AG04450 (cell line): ENCODE measurements at regions not wholly inside any gene's neighbourhood (a gene's known extent, or its start where the extent isn't known, plus 50 kb on each side); places are given as distances from the start of the nearest gene placed in this dataset.
"Not testable (repeated sequence)": the region's sequence is repeated elsewhere in the genome, so short reads cannot be mapped to it uniquely, and the experiment has no call there.

Experiments
- CTCF ChIA-PET: fragments of 300-600, 350-600 bp; formaldehyde crosslinking; extraction: SDS; loops from one replicate; lab custom pipeline; 2022; ENCODE audit warnings: antibody characterized with exemption, inconsistent platforms; lab: Charles Lee
- POLR2A ChIA-PET: fragments of 350-600 bp; formaldehyde crosslinking; extraction: SDS; loops from one replicate; lab custom pipeline; 2021; ENCODE audit warnings: antibody characterized with exemption, inconsistent platforms; lab: Yijun Ruan, JAX
- DNase-seq: peaks from one replicate; pipeline ENCODE4 v3.0.0-alpha.2; 2011; ENCODE audit warnings: low read depth, low spot score
- H3K27ac ChIP-seq: one replicate; pipeline ENCODE4 v1.5.1; 2012; ENCODE audit warnings: low read depth, low read length, control low read depth
- H3K27me3 ChIP-seq: one replicate; pipeline ENCODE4 v1.6.0; 2012; ENCODE audit warnings: low read length; ENCODE audit not compliant: control insufficient read depth, insufficient read depth
- H3K4me3 ChIP-seq: 2 replicates; pipeline ENCODE4 v1.5.1; 2011; ENCODE audit warnings: mild to moderate bottlenecking, low read depth, low read length, control low read depth
- H3K9me3 ChIP-seq: 2 replicates; pipeline ENCODE4 v1.5.1; 2012; ENCODE audit warnings: low read length; ENCODE audit not compliant: control insufficient read depth, insufficient read depth
- CTCF ChIP-seq: IDR thresholded peaks from 2 replicates; pipeline ENCODE4 v1.5.1; 2011; ENCODE audit warnings: low read depth, low read length, control low read depth, inconsistent platforms

DNA sequence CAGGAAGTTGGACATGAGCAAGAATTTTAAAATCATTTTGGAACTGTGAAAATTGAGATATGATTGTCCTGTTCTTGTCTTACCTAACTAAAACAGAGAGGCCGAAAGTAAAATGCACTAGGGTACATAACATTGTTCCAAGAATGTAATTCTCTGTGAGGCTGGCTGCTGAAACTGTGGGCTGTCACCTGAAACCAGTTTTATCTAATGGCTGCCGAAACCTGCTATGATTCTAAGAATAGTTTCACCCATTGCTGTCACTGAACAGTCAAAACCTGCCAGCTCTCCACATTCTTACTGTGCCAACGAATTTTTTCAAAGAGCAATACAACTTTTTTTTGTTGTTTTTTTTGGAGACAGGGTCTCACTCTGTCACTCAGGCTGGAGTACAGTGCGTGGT is 119.3 kb upstream of the ZSWIM2 start:
- Histone ChIP-seq H3K4me3 (no peak overlapping the region), H3K27ac (no peak overlapping the region), H3K27me3 (no peaks in the 10 kb centered on the region), H3K9me3 (no peaks in the 10 kb centered on the region)
- POLR2A ChIA-PET = no interaction called here
- no peak for TF ChIP-seq CTCF
- CTCF ChIA-PET = no interaction called here
- no peak for DNase-seq

GRCh38 chr2:186966015-186966414 is 117.0 kb upstream of the ZSWIM2 start:
- POLR2A ChIA-PET = no interaction called here
- no peak overlapping the region for H3K4me3 ChIP-seq
- TF ChIP-seq CTCF = no peak
- peaks cover 8% of the 10 kb centered on the region; the same call in 1 of the 2 replicates for H3K9me3 ChIP-seq
- CTCF ChIA-PET = no interaction called here
- no peak overlapping the region for H3K27ac ChIP-seq
- no peak for DNase-seq
- no peaks in the 10 kb centered on the region for H3K27me3 ChIP-seq

GRCh38 chr2:186962085-186962747 is 113.2 kb upstream of the ZSWIM2 start:
- CTCF ChIA-PET = no interaction called here
- H3K9me3 ChIP-seq = peaks cover 12% of the 10 kb centered on the region; the same call in 1 of the 2 replicates
- H3K27ac ChIP-seq = no peak overlapping the region
- no peak for DNase-seq
- POLR2A ChIA-PET = no interaction called here
- no peak overlapping the region for H3K4me3 ChIP-seq
- TF ChIP-seq CTCF = no peak
- H3K27me3 ChIP-seq = no peaks in the 10 kb centered on the region

DNA sequence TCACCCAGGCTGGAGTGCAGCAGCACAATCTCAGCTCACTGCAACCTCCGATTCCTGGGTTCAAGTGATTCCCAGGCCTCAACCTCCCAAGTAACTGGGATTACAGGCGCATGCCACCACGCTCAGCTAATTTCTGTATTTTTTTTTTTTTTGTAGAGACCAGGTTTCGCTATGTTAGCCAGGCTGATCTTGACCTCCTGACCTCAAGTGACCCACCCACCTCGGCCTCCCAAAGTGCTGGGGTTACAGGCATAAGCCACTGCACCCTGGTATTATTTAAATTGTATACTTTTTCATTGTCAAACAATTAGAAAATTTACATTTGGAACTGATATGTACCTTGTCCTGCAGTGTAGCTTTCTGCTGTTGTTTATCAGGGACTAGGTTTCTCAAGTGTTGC is 111.3 kb upstream of the ZSWIM2 start:
- POLR2A ChIA-PET, CTCF ChIA-PET, H3K27me3 ChIP-seq: not testable (repeated sequence)

DNA sequence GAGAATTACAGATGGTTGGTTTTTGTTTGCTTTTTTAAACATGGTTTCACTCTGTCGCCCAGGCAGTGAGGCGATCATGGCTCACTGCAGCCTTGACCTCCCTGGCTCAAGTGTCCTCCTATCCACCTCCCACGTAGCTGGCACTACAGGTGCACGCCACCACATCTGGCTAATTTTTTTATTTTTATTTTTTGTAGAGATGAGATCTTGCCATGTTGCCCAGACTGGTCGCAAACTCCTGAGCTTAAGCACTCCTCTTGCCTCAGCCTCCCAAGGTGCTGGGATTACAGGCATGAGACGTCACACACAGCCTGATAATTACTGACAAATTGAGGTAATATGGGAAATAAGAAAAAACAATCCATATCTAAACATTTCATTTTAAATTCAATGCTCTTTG is 110.5 kb upstream of the ZSWIM2 start:
- TF ChIP-seq CTCF = no peak
- CTCF ChIA-PET = no interaction called here
- Histone ChIP-seq H3K27me3 (no peaks in the 10 kb centered on the region), H3K27ac (no peak overlapping the region), H3K9me3 (peaks cover 13% of the 10 kb centered on the region; the same call in 1 of the 2 replicates), H3K4me3 (no peak overlapping the region)
- DNase-seq = no peak
- POLR2A ChIA-PET = no interaction called here

More for the DNA sequence above, 111.3 kb upstream of the ZSWIM2 start:
- H3K27ac ChIP-seq, H3K4me3 ChIP-seq, DNase-seq: not testable (repeated sequence)
- H3K9me3 ChIP-seq = peaks cover 13% of the 10 kb centered on the region; the same call in 1 of the 2 replicates
